GM11168 (cell line): ENCODE measurements at regions not wholly inside any gene's neighbourhood (a gene's known extent, or its start where the extent isn't known, plus 50 kb on each side); places are given as distances from the start of the nearest gene placed in this dataset.
"Not testable (repeated sequence)": the region's sequence is repeated elsewhere in the genome, so short reads cannot be mapped to it uniquely, and the experiment has no call there.

Experiments used
- in situ Hi-C: fragments of 300-500 bp; cut with MboI; formaldehyde crosslinking; loops from one replicate; pipeline ENCODE4 v1.12.0; 2022; ENCODE audit warnings: low sequenced_read_pairs; ENCODE audit not compliant: unreplicated experiment

DNA sequence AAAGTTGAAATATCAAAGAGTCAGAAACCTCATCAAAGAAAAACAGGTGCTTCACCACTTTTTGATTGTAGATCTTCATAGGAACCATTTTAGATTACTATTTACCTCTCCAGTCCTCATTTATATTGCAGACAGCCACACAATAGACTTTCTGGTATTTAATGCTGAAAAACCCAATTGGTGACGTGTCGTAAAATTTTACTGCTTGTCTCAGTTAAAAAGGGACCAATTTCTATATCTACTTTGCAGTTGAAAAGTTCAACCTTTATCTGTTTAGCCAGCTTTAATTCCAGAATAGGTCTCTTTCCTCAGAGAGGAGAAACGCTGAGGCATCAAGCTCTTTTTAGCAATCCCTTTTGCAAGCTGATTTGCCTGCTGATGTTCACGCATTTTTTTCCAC, 1722.4 kb downstream of the PLA2G4A start:
- in situ Hi-C loops = no loop called here

GRCh38 chr1:188557053-188557452, 1728.3 kb downstream of the PLA2G4A start:
- in situ Hi-C loops = no loop called here

GRCh38 chr1:188582911-188583532, 1754.3 kb downstream of the PLA2G4A start:
- in situ Hi-C loops = no loop called here

- in situ Hi-C loops = no loop called here
Measured at GRCh38 chr1:188584119-188584518, 1755.4 kb downstream of the PLA2G4A start.

DNA sequence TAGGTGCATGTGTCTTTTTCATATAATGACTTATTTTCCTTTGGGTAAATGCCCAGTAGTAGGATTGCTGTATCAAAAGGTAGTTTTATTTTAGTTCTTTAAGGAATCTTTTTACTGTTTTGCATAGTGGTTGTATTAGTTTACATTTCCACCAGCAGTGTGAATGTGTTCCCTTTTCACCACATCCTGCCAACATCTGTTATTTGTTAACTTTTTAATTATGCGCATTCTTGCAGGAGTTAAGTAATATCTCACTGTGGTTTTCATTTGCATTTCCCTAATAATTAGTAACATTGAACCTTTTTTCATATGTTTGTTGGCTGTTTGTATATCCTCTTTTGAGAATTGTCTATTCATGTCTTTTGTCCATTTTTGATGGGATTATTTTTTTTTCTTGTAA, 1761.9 kb downstream of the PLA2G4A start:
- in situ Hi-C loops = no loop called here

GRCh38 chr1:188594542-188595235, 1765.9 kb downstream of the PLA2G4A start:
- in situ Hi-C loops = no loop called here

DNA sequence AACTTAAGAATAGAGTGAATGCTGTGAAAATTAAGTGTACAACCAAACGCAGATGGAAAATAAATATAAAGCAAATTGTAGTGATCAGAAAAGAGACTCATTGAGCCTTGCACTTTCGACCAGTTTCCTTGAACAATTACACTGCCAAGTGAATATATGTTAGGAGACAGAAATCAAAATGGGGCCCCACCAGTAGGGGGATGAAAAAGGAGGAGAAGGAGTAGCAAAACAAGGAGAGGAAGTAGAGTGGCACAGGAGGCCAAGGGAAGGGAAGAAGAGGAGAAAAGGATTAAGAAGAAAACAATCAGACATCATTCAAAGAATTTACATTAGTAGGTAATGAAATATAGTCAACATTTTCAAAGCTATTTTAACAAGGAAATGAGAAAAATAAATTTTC, 1770.6 kb downstream of the PLA2G4A start:
- in situ Hi-C loops = no loop called here

- in situ Hi-C loops = no loop called here
Measured at GRCh38 chr1:188611432-188611831, 1782.7 kb downstream of the PLA2G4A start.

DNA sequence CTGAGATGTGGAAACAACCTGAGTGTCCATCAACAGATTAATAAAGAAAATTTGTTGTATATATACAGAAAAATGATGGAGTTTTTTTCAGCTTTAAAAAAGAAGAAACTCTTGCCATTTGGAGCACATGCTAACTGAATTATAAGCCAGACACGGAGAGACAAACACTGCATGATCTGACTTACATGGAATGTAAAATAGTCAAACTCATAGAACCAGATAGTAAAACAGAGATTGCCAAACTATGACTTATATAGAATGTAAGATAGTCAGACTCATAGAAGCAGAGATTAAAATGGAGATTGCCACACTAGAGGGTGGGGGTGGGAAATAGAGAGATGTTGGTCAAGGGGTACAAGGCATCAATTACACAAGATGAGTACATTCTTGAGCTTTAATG, 1786.6 kb downstream of the PLA2G4A start:
- in situ Hi-C loops = no loop called here

- in situ Hi-C loops = no loop called here
Measured at GRCh38 chr1:188620236-188620635, 1791.5 kb downstream of the PLA2G4A start.

GRCh38 chr1:188641566-188642211, 1812.9 kb downstream of the PLA2G4A start:
- in situ Hi-C loops = no loop called here

DNA sequence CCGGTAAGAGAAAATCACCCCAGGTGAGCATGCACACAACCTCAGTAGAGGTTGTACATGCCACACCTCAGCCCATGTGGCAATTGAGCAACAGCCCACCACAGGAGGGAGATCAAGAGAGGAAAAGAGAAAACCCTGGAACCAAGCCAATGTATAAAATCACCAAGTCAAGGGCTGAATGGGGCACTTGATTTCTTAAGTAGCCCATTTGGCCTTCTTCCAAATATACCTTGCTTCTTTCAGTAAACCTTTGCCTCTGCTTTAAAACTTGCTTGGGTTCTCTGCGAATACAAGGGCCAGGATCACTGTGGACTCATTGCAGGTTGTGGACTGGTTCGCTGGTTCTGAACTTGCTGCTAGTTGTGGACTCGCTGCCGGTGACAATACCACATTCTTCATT, 1814.0 kb downstream of the PLA2G4A start:
- in situ Hi-C loops = no loop called here

DNA sequence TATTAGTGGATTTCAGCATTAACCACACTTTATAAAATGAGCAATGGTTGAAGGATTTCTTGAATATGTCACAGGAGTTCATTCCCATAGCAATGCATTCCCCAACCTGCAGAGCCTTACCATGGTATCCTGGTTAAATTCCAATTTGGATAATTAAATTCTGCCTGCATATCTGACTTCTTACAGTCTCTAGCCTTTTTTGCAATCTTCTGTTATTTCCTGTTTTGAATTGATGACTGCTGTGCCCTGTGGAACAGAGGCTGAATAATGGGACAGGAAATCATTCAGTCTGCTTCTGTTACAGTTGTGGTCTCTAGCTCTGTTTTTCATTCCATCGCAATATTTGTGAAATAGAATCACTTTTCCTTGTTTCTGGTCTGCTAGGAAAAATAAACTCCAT, 1823.9 kb downstream of the PLA2G4A start:
- in situ Hi-C loops = no loop called here

DNA sequence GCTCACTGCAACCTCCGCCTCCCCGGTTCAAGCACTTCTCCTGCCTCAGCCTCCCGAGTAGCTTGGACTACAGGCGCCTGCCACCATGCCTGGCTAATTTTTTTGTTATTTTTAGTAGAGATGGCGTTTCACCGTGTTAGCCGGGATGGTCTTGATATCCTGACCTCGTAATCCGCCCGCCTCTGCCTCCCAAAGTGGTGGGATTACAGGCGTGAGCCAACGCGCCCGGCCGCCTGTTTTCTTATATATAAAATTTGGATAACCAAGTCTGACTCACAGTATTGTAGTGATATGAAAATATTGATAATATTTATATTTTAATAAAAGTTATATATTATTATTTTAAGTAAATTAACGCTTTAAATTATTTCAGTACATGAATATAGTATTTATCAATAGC, 1821.7 kb downstream of the BRINP3 start:
- in situ Hi-C loops = not testable (repeated sequence)

GRCh38 chr1:188660572-188660971, 1817.1 kb downstream of the BRINP3 start:
- in situ Hi-C loops = no loop called here

GRCh38 chr1:188665477-188665876, 1812.2 kb downstream of the BRINP3 start:
- in situ Hi-C loops = no loop called here

DNA sequence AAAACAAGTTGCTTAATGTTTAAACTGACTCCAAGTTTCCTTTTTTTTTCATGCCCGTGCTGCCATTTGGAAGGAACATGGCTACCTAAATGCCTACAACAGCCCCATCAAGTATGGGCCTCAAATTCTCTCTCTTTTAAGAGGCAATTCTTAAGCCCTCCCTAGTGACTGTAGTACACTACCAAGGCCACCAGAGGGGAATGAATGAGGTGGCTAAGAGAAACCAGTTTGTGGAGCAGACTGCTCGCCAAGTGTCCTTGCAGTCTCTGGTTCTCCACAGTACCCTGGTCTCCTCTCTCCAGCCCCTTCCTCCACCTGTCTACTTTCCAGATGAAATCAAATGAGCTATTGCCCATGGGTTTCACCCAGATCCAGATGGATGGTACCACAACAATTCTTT, 1809.6 kb downstream of the BRINP3 start:
- in situ Hi-C loops = no loop called here

DNA sequence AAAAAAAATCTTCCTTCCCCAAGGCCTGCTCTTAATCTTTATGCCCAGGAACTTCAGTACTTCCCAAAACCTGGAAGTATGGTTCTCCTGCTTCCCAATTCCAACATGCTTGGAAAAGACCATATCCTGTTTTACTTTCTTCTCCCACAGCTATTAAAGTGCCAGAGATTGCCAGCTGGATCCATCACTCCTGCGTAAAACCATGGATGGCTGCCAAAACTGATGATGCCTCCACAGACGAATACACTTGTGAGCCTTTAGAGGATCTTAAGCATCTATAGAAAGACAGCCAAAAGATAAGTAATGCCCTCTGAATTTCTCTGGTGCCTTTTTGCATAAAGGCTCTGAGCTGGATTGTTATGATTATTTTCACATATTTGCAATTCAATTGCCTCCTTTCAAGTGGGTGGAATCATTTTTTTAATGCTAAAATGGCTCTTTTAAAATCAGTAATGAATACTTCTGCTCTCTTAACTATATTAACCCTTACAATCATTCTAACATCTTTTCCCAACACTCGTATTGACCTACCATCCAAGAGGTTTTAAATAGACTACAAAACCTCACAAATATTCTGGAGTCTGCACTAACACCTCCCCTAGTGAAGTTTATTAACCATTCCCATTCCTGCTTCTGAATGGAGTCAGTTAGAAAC, 1807.8 kb downstream of the BRINP3 start:
- in situ Hi-C loops = no loop called here

DNA sequence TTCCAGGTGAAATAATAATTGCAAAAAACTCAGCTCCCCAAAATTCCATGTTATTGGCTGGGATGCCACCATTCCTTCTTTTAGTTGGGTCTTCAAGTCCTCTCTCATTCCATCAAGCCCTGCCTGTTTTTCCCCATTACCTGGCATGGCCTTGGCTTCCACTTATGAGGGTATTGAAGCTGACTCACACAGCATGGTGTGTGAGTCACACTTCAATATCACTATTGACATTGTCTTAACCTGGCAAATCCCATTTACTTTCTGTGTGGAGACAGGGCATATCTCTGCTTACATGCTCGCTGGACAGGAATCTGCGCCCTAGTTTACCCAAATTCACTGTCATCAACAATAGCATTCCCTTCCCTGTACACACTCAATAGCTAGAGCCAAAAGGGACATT, 1806.8 kb downstream of the BRINP3 start:
- in situ Hi-C loops = no loop called here

DNA sequence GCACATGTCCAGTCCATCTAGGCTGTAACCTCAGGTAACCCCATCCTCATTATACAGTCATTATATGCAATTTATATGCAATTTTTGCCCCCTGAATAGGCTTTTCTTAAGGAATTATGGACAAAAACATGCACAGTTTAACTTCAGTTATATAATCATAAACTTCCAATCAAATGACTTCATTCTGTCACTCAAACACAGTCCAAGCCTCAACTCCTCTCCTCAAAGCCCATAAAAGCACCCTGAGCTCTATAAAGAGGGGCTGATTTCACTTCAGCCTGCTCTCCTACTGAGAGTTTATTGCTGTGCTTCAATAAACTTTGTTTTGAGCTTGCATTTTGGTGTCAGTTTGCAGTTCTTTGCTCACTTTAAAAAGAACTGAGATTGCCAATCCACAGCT, 1805.5 kb downstream of the BRINP3 start:
- in situ Hi-C loops = no loop called here

DNA sequence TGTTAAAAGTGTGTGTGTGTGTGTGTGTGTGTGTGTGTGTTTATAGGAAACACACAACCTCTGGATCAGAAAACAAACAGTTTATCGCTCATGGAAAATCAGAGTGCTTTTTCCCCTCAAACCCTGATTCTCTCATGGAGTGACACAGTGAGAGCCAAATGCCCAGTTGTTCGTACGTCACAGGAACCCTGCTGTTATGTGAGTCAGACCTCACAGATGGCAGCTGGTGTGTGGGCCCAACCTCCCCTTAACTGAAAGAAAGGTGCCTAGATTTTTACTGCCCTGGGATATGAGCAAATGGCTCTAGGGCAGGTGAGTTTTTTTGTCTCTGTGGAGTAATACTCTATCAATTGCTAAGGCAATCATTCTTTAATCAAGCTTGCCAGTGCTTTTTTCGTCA, 1788.1 kb downstream of the BRINP3 start:
- in situ Hi-C loops = no loop called here
